DOHH2 (cell line): ENCODE measurements at regions not wholly inside any gene's neighbourhood (a gene's known extent, or its start where the extent isn't known, plus 50 kb on each side); places are given as distances from the start of the nearest gene placed in this dataset.

Experiments used
- H3F3A ChIP-seq: fragments of 200-600 bp; sonication (generic), shearing (Covaris generic); 2 replicates; pipeline ENCODE4 v1.6.0; 2016; ENCODE audit warnings: antibody characterized with exemption, mild to moderate bottlenecking; ENCODE audit not compliant: control insufficient read depth, insufficient read depth
- H3K27ac ChIP-seq: fragments of 200-600 bp; sonication (generic); 2 replicates; pipeline ENCODE4 v1.5.1; 2014; ENCODE audit warnings: low read depth, mild to moderate bottlenecking, low read length, moderate library complexity
- H3K27me3 ChIP-seq: fragments of 200-600 bp; sonication (generic); 2 replicates; pipeline ENCODE4 v1.6.1; 2014; ENCODE audit warnings: mild to moderate bottlenecking, low read length, mixed read lengths; ENCODE audit not compliant: control insufficient read depth
- H3K36me3 ChIP-seq: fragments of 200-600 bp; sonication (generic); 2 replicates; pipeline ENCODE4 v1.6.1; 2014; ENCODE audit warnings: mild to moderate bottlenecking, low read length, moderate library complexity, mixed read lengths; ENCODE audit not compliant: control insufficient read depth
- H3K4me1 ChIP-seq: fragments of 200-600 bp; sonication (generic); 2 replicates; pipeline ENCODE4 v1.6.1; 2014; ENCODE audit warnings: mild to moderate bottlenecking, low read length, mixed read lengths; ENCODE audit not compliant: control insufficient read depth
- H3K4me2 ChIP-seq: fragments of 200-600 bp; sonication (generic); 2 replicates; pipeline ENCODE4 v1.6.0; 2014; ENCODE audit warnings: mild to moderate bottlenecking, low read length, moderate library complexity
- H3K4me3 ChIP-seq: fragments of 200-600 bp; sonication (generic); 2 replicates; pipeline ENCODE4 v1.5.1; 2014; ENCODE audit warnings: mild to moderate bottlenecking, low read length, mixed read lengths
- H3K79me2 ChIP-seq: fragments of 200-600 bp; sonication (generic); 2 replicates; pipeline ENCODE4 v1.6.1; 2014; ENCODE audit warnings: mild to moderate bottlenecking, low read length, mixed read lengths; ENCODE audit not compliant: control insufficient read depth
- H3K9me2 ChIP-seq: fragments of 200-600 bp; sonication (generic); replicated peaks from 2 replicates; pipeline ENCODE4 v1.6.1; 2014; ENCODE audit warnings: mild to moderate bottlenecking, low read length, mixed read lengths; ENCODE audit not compliant: control insufficient read depth
- H3K9me3 ChIP-seq: fragments of 200-600 bp; sonication (generic); 2 replicates; pipeline ENCODE4 v1.6.1; 2014; ENCODE audit warnings: antibody characterized with exemption, low read length, mixed read lengths; ENCODE audit not compliant: control insufficient read depth, insufficient read depth
- H4K20me1 ChIP-seq: fragments of 200-600 bp; sonication (generic); 2 replicates; pipeline ENCODE4 v1.6.0; 2014; ENCODE audit warnings: low read depth, mild to moderate bottlenecking, antibody characterized with exemption, low read length, moderate library complexity; ENCODE audit not compliant: control insufficient read depth, insufficient read depth
- EZH2phosphoT487 ChIP-seq: fragments of 200-600 bp; sonication (generic); IDR thresholded peaks from 2 replicates; pipeline ENCODE4 v1.6.1; 2017; ENCODE audit warnings: borderline replicate concordance, mild to moderate bottlenecking, antibody characterized with exemption, low read length, moderate library complexity, mixed read lengths
- TF ChIP-seq, protein P1 (sequence below): fragments of 200-600 bp; sonication (generic); IDR thresholded peaks from one replicate; pipeline ENCODE4 v1.5.1; 2014; ENCODE audit warnings: antibody characterized with exemption, mild to moderate bottlenecking, low read depth, low read length; ENCODE audit not compliant: poor library complexity, severe bottlenecking

- Histone ChIP-seq H3K9me3 (no peaks in the 10 kb centered on the region), H3K27me3 (no peaks in the 10 kb centered on the region), H3K36me3 (no peaks in the 10 kb centered on the region), H3K9me2 (no peaks in the 10 kb centered on the region), H3K79me2 (no peaks in the 10 kb centered on the region), H3F3A (no peaks in the 10 kb centered on the region), H4K20me1 (no peaks in the 10 kb centered on the region), H3K4me2 (no peak overlapping the region), H3K4me1 (no peaks in the 10 kb centered on the region), H3K27ac (no peak overlapping the region), H3K4me3 (no peak overlapping the region)
- TF ChIP-seq, protein P1, sequence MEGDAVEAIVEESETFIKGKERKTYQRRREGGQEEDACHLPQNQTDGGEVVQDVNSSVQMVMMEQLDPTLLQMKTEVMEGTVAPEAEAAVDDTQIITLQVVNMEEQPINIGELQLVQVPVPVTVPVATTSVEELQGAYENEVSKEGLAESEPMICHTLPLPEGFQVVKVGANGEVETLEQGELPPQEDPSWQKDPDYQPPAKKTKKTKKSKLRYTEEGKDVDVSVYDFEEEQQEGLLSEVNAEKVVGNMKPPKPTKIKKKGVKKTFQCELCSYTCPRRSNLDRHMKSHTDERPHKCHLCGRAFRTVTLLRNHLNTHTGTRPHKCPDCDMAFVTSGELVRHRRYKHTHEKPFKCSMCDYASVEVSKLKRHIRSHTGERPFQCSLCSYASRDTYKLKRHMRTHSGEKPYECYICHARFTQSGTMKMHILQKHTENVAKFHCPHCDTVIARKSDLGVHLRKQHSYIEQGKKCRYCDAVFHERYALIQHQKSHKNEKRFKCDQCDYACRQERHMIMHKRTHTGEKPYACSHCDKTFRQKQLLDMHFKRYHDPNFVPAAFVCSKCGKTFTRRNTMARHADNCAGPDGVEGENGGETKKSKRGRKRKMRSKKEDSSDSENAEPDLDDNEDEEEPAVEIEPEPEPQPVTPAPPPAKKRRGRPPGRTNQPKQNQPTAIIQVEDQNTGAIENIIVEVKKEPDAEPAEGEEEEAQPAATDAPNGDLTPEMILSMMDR, result no peak
- no peak for TF ChIP-seq EZH2phosphoT487
Measured at GRCh38 chr5:126108470-126108869, 314.7 kb upstream of the GRAMD2B start.

GRCh38 chr5:126115059-126115629, 308.1 kb upstream of the GRAMD2B start:
- no peaks in the 10 kb centered on the region for H3F3A ChIP-seq
- H3K9me3 ChIP-seq, result no peaks in the 10 kb centered on the region
- H3K27ac ChIP-seq, result no peak overlapping the region
- no peaks in the 10 kb centered on the region for H3K79me2 ChIP-seq
- H3K36me3 ChIP-seq, result no peaks in the 10 kb centered on the region
- no peaks in the 10 kb centered on the region for H3K4me1 ChIP-seq
- no peaks in the 10 kb centered on the region for H3K27me3 ChIP-seq
- no peak overlapping the region for H3K4me2 ChIP-seq
- TF ChIP-seq, protein P1, result no peak
- no peak for TF ChIP-seq EZH2phosphoT487
- H4K20me1 ChIP-seq, result no peaks in the 10 kb centered on the region
- H3K9me2 ChIP-seq, result no peaks in the 10 kb centered on the region
- H3K4me3 ChIP-seq, result no peak overlapping the region

DNA sequence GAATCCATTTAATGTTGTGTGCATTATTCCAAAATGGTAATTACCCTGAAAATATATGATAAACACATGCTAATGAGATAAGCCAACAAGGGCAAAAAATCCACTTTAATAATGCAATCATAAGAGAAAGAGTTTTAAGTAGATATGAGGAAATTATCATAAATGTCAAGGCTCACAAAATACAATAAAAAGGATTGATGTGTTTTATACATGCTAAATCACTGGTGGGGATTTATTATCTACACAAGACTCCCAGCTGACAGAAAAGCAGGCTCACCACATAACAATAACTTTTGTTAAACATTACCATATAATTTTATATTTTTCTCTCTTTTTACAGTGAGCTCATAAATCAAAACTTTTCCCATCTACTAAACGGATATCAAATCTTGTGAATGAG, 306.2 kb upstream of the GRAMD2B start:
- H3F3A ChIP-seq, result no peaks in the 10 kb centered on the region
- no peak overlapping the region for H3K4me2 ChIP-seq
- no peaks in the 10 kb centered on the region for H3K4me1 ChIP-seq
- H3K27me3 ChIP-seq, result no peaks in the 10 kb centered on the region
- H3K4me3 ChIP-seq, result no peak overlapping the region
- H3K9me3 ChIP-seq, result no peaks in the 10 kb centered on the region
- TF ChIP-seq EZH2phosphoT487, result no peak
- TF ChIP-seq, protein P1, result no peak
- H3K79me2 ChIP-seq, result no peaks in the 10 kb centered on the region
- no peak overlapping the region for H3K27ac ChIP-seq
- no peaks in the 10 kb centered on the region for H3K9me2 ChIP-seq
- no peaks in the 10 kb centered on the region for H4K20me1 ChIP-seq
- no peaks in the 10 kb centered on the region for H3K36me3 ChIP-seq
